Lung microvascular endothelial cell (primary cell): ENCODE measurements at regions not wholly inside any gene's neighbourhood (a gene's known extent, or its start where the extent isn't known, plus 50 kb on each side); places are given as distances from the start of the nearest gene placed in this dataset.
"Not testable (repeated sequence)": the region's sequence is repeated elsewhere in the genome, so short reads cannot be mapped to it uniquely, and the experiment has no call there.

Experiments
- DNase-seq, 2 donors: peaks; one replicate each; pipeline versions ENCODE4 v3.0.0 to v3.0.0-alpha.2; 2010; ENCODE audit warnings: low read depth in 2 of 2

DNA sequence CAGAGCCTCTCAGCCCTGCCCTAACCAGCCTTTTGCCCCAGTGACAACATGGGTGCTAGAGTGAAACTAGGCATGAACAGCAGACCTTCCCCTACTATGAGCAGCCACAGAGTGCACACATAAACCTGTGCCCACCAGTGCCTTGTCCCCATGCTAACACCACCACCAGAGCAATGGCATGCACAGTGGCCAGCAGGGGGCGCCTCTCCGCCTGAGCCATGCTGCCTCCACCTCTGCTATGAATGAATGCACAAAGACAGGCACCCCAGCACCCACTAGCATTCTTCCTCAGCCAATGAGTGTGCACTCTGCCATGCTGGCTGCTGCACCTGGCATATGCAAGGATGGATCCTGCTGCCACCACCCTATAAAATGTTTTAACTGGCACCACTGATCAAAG lies 286.9 kb upstream of the FGF16 start:
- peak; percentile 24 to 27 for DNase-seq

DNA sequence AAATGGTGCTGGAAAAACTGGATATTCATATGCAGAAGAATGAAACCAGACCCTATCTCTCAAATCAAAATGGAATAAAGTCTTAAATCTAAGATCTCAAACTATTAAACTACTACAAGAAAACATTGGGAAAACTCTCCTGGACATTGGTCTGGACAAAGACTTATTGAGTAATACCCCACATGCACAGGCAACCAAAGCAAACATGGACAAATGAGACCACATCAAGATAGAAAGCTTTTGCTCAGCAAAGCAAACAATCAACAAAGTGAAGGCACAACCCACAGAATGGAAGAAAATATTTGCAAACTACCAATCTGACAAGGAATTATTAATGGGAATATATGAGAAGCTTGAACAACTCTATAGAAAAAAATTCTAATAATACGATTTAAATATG lies 284.4 kb upstream of the FGF16 start:
- DNase-seq: no peak

DNA sequence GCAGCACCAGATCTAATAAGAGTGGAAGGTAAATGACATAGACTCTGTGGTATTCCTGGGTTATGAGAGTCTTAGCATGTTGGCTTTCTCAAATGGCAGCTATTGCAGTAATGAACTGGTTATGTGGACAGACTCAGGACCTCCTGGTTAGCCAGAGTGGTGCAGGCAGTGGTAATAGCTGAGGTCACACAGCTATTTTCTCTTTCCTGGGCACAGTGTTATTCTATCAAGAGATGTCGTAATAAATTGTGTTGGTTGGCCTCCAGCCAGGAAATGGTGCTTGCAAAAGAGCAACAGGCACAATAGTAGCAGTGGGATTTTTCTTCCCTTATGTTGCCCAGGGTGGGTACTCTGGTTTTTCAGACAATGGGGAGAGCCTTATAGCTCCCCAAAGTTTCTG lies 279.2 kb upstream of the FGF16 start:
- peak; percentile 5 to 83 for DNase-seq

DNA sequence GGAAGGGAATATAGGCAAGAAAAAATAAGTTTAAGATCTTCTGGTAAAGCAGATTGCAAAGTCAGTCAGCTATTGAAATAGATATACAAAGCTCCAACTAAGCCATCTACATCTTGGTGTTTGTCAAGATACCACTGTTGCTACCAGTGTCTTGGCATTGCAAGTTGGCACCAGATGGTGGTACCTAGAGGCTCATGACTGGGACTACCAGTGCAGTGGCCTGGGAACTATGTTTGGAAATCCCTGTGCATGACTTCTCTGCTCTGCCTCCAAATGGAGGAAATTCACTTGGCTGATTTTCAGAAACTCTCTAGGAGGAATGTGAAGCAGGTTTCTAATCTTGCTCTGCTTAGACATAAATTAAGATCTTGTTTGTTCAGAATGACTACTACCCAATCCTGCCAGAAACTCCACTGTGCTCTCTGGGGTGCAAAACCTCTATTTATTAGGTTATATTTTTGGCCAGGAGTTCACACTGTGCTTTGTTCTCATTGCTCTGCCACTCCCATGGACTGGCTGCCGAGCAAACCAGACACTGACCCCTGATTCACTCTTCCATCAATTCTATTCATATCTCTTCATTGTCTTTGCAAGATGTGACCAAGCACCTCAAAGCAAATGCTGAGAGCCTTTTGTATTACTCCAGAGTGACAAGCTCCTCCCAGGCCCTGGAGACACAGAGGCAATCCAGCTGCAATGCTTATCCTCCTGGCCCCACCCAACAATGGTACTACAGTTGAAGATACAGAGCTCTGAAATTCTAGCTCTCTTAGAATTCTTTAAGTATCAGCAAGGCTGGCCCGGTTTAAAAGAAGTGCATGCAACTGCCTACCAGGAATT lies 272.3 kb upstream of the FGF16 start:
- DNase-seq: peak in 1 of 2 donors; percentile 3

DNA sequence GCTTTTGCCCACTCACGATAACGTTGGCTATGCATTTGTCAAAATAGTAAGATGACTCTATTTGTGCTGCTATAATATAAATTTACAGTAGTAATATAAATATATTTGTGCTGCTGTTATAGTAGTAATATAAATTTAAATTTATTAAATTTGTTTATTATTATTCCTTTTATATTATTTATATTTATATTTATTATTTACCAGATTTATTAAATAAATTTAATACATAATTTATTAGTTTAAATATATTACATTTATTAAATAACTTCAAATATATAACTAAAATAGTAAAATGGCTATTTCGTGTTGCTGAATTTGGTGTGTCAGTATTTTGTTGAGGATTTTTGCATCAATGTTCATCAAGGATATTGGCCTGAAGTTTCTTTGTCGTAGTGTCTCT lies 246.5 kb upstream of the FGF16 start:
- no peak for DNase-seq

DNA sequence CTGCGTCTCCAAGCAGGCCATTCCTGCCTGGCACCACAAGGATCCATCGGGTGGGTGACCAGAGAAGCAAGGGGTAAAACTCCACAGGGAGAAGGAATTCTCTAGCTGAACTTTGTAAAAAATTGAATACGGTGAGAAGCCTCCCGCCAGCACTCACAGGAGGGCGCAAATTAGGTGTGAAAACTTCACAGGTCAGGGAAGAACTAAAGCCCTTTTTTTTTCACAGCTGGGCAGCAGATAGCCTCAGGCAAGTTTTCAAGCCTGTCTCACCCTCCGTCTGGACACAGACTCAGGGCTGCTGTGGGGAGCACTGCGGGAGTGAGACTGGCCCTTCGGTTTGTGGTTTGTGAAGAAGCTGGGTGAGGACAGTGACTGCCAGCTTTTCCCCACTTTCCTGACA lies 224.1 kb upstream of the FGF16 start:
- no peak for DNase-seq

DNA sequence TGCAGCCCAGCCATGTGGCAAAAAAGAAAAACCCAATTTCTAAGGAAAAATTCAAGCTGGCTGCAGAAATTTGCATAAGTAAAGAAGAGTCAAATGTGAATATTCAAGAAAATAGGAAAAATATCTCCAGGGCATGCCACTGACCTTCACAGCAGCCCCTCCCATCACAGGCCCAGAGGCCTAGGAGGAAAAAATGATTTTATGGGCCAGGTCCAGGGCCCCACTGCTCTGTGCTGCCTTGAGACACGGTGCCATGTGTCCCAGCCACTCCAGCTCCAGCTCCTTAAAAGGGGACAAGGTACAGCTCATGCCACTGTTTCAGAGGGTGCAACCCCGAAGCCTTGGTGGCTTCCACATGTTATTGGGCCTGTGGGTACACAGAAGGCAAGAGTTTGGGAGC lies 182.7 kb upstream of the FGF16 start:
- no peak for DNase-seq

DNA sequence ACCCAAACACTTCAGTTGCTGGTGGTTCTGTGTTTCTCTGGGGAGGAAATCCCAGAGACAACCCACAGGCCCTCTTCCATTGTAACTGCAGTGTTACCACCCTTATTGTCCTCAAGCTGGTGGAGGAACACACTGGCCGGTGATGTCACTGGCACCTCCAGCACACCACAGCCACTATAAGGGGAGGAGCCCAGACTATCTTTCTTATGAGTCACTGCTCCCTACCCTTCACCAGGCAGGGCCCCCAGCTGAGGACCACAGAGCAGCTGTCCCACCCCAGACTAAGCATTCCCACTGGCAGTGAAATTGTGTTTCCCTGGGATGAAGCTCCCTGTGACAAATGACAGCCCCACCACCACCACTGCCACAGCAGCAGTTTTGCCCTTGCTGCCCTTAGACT lies 171.8 kb upstream of the FGF16 start:
- DNase-seq: no peak

DNA sequence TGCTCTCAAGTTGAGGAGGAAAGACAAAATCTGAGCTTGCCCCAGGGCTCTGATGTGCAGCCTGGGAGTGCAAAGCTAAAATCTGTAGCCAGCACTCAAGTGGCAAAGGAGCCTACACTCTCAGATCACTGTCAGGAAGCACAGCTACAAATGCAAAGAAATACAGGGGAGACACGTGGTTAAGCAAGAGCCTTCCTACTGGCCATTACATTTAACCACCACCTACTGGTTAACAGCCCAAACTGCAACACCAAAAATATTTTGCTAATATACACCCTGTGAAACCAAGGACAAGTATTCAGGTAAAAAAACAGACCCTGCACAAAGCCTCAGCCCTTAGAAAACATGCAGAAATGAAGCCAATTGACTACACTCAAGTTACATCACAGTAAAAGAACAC lies 170.4 kb upstream of the FGF16 start:
- DNase-seq: no peak

DNA sequence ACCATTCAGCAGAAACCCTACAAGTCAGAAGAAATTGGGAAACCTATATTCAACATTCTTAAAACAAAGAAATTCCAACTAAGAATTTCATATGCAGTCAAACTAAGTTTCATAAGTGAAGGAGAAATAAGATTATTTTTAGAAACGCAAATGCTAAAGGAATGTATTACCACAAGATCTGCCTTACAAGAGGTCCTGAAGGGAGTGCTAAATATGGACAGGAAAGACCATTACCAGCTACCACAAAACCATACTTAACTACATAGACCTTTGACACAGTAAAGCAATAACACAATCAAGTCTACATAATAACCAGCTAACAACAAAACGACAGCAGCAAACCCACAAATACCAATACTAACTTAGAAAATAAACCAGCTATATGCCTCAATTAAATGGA lies 169.3 kb upstream of the FGF16 start:
- DNase-seq: no peak

DNA sequence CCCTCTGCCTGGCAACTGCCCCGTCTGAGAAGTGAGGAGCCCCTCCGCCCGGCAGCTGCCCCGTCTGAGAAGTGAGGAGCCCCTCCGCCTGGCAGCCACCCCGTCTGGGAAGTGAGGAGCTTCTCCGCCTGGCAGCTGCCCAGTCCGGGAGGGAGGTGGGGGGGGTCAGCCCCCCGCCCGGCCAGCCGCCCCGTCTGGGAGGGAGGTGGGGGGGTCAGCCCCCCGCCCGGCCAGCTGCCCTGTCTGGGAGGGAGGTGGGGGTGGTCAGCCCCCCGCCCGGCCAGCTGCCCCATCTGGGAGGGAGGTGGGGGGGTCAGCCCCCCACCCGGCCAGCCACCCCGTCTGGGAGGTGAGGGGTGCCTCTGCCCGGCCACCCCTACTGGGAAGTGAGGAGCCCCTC lies 167.8 kb upstream of the FGF16 start:
- DNase-seq: not testable (repeated sequence)

DNA sequence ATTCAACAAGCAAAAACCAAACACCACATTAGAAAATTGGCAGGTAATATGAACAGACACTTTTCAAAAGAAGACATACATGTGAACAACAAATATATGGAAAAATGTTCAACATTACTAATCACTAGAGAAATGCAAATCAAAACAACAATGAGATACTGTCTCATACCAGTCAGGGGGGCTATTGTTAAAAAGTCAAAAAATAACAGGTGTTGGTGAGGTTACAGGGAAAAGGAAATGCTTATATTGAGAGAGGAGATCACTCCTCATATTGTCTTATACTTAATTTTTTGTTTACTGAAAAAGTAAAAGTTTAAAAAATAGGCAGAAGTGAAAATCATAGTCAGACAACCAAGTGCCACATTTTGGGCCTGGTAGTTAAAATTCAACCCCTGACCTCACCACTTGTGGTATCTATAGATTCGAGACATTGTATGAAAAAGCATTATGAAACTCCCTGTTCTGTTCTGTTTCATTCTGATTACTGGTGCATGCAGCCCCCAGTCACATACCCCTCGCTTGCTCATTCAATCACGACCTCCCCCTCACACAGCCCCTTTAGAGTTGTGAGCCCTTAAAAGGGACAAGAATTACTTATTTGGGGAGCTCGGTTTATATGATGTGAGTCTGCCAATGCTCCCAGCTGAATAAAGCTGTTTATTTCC lies 153.7 kb upstream of the FGF16 start:
- DNase-seq: no peak

DNA sequence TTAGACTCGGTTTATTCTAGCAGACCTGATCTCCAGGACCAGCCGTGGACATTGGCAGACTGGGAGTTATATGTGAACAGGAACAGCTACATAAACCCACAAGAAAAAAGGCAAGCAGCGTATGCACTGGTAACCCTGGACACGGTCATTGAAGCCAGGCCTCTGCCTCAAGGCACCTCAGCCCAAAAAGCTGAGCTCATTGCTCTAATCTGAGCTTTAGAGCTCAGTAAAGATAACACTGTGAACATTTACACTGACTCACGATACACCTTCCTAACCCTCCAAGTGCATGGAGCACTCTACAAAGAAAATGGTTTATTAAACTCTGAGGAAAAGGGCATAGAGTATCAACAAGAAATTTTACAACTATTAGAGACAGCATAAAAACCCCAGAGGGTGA lies 148.9 kb upstream of the FGF16 start:
- DNase-seq: no peak

DNA sequence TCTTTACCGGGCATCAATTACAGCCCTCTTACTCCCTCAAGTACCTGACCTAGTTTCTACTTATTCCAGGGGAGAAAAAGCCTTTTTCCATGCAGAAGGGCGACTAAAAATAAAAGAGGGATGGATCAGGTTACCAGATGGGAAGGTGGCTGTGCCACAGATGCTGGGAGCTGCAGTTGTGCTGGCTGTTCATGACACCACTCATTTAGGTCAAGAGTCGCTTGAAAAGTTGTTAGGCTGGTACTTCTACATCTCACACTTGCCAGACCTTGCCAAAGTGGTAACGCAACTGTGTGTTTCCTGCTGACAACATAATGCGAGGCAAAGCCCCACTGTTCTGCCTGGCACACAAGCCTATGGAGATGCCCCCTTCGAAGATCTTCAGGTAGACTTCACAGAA lies 148.4 kb upstream of the FGF16 start:
- DNase-seq: no peak

DNA sequence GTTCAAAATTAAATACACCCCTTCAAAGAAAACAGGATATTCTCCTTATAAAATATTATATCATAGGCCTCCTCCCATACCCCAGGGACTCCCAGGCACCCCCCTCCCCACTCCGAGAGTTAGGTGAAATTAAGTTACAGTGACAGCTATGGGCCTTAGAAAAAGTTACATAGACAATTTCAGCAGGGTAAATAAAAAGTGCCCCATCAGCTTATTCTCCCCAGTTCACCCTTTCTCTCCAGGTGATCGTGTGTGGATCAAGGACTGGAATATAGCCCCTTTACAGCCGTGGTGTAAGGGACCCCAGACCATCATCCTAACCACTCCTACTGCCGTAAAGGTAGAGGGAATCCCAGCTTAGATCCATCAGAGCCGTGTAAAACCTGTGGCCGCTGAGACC lies 147.6 kb upstream of the FGF16 start:
- no peak for DNase-seq

DNA sequence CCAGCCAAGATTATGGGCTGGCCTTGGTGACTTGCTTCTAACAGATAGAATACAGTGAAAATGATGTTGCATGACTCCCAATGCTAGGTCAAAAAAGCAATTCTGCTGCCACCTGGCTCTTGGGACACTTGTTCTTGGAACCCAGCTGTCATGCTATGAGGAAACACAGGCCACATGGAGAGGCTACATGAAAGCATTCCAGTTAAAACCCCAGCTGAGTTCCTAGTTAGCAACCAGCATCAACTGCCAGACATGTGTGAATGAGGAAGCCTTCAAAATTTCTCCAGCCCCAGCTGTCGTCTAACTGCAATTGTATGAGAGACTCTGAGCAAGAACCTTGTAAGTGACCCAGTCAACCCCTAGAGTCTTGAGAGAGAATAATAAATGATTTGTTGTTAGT lies 105.2 kb upstream of the FGF16 start:
- DNase-seq: no peak

DNA sequence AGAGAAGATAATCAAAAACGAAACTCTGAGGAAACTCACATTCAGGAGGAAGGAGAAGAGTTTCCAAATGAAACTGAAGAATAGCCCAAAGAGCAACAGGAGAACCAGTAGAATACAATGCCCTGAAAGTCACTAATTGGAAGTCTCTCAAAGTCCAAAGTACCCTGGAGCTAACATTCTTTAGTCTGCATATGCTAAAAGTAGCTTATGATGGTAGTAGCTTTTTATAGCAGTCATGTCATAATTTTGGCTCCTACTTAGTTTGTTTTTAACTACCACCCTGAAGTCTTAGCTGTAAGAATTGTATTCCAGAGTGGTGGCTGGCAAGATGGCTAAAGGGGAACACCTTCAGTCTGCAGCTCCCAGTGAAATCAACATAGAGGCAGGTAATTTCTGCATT lies 100.3 kb upstream of the FGF16 start:
- DNase-seq: no peak

DNA sequence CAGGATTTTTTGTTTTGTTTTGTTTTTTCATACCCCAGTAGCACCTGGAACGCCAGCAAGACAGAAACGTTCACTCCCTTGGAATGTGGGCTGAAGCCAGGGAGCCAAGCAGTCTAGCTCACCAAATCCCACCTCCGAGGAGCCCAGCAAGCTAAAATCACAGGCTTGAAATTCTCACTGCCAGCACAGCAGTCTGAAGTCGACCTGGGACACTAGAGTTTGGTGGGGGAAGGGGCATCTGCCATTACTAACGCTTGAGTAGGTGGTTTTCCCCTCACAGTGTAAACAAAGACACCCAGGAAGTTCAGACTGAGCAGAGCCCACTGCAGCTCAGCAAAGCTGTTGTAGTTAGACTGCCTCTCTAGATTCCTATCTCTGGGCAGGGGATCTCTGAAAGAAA lies 99.6 kb upstream of the FGF16 start:
- DNase-seq: no peak

DNA sequence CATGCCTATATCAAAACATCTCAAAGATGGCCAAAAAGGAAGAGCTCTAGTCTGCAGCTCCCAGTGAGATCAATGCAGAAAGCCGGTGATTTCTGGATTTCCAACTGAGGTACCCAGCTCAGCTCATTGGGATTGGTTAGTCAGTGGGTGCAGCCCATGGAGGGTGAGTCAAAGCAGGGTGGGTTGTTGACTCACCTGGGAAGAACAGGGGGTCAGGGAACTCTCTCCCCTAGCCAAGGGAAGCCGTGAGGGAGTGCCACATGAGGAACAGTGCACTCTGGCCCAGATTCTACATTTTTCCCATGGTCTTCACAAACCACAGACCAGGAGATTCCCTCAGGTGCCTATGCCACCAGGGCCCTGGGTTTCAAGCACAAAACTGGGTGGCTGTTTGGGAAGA lies 57.3 kb upstream of the FGF16 start:
- DNase-seq: no peak

DNA sequence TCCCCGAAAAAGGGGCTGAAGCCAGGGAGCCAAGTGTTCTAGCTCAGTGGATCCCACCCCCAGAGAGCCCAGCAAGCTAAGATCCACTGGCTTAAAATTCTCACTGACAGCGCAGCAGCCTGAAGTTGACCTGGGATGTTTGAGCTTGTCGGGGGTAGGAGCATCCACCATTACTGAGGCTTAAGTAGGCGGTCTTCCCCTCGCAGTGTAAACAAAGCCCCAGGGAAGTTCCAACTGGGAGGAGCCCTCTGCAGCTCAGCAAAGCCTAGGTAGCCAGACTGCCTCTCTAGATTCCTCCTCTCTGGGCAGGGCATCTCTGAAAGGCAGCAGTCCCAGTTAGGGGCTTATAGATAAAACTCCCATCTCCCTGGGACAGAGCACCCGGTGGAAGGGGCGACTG lies 56.8 kb upstream of the FGF16 start:
- DNase-seq: not testable (repeated sequence)

DNA sequence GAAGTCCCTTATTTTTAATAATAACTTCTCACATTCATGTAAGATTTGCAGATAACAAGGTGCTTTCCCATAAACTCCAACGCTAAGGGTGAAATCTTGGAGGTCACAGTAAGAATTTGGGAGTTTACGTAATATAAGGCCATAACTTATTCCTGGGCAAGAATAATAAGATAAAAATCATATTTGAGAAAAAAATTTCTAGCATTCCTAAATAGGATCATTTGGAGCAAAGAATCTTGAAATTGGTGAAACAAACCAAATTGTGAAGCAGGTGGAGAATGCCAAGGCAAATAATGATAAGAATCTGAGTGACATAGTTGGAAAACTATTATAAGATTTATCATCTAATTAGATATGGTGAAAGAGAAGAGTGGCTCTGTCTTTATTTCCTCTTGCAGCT lies 50.4 kb upstream of the FGF16 start:
- DNase-seq: no peak
